Inferior parietal cortex (tissue), 1 donor: ENCODE measurements at regions not wholly inside any gene's neighbourhood (a gene's known extent, or its start where the extent isn't known, plus 50 kb on each side); places are given as distances from the start of the nearest gene placed in this dataset.
"Not testable (repeated sequence)": the region's sequence is repeated elsewhere in the genome, so short reads cannot be mapped to it uniquely, and the experiment has no call there.

Source experiments
- DNase-seq: peaks from one replicate; pipeline ENCODE4 v3.0.0-alpha.2; 2016; ENCODE audit errors: extremely low spot score

GRCh38 chr10:47166808-47167581 lies 133.0 kb upstream of the GDF10 start:
- not testable (repeated sequence) for DNase-seq

- DNase-seq: no peak
Observed at GRCh38 chr10:47167591-47167990, 132.4 kb upstream of the GDF10 start.

- no peak for DNase-seq
Observed at GRCh38 chr10:47169581-47169980, 130.4 kb upstream of the GDF10 start.

GRCh38 chr10:47173929-47174442 lies 126.0 kb upstream of the GDF10 start:
- no peak for DNase-seq

GRCh38 chr10:47175181-47176123 lies 124.5 kb upstream of the GDF10 start:
- DNase-seq: no peak

GRCh38 chr10:47176206-47176902 lies 123.6 kb upstream of the GDF10 start:
- DNase-seq: peak; percentile 27

GRCh38 chr10:47176903-47177868 lies 122.8 kb upstream of the GDF10 start:
- DNase-seq: no peak

GRCh38 chr10:47178537-47179290 lies 121.3 kb upstream of the GDF10 start:
- no peak for DNase-seq

GRCh38 chr10:47179291-47179647 lies 120.7 kb upstream of the GDF10 start:
- DNase-seq: no peak

- no peak for DNase-seq
Observed at GRCh38 chr10:47181052-47181849, 118.7 kb upstream of the GDF10 start.

- DNase-seq: no peak
Observed at GRCh38 chr10:47182934-47183703, 116.9 kb upstream of the GDF10 start.

- DNase-seq: no peak
Observed at GRCh38 chr10:47183704-47184041, 116.3 kb upstream of the GDF10 start.

GRCh38 chr10:47184273-47184672 lies 115.7 kb upstream of the GDF10 start:
- DNase-seq: no peak

GRCh38 chr10:47184724-47185330 lies 115.2 kb upstream of the GDF10 start:
- no peak for DNase-seq

- no peak for DNase-seq
Observed at GRCh38 chr10:47186941-47187340, 113.1 kb upstream of the GDF10 start.

GRCh38 chr10:47187592-47187991 lies 112.4 kb upstream of the GDF10 start:
- DNase-seq: no peak

GRCh38 chr10:47188156-47188555 lies 111.8 kb upstream of the GDF10 start:
- no peak for DNase-seq

- DNase-seq: no peak
Observed at GRCh38 chr10:47189802-47190201, 110.2 kb upstream of the GDF10 start.
